Spleen (tissue), 11 donors: ENCODE measurements at regions not wholly inside any gene's neighbourhood (a gene's known extent, or its start where the extent isn't known, plus 50 kb on each side); places are given as distances from the start of the nearest gene placed in this dataset.

Experiments
- DNase-seq: peaks from one replicate; pipeline ENCODE4 v3.0.0-alpha.2; 2020
- H3K27ac ChIP-seq, 8 donors: fragments of 200-600 bp; sonication (generic) in 7 of 8; 1 replicate in 4 of 8; 2 replicates in 4 of 8; pipeline versions ENCODE4 v1.5.0 to v1.8.0; 2016 to 2021; ENCODE audit warnings: inconsistent platforms in 4 of 8, mild to moderate bottlenecking in 4 of 8, moderate library complexity in 1 of 8
- H3K27me3 ChIP-seq, 7 donors: fragments of 200-600 bp; sonication (generic) in 6 of 7; replicated peaks in 1 of 7; 1 replicate in 4 of 7; 2 replicates in 3 of 7; pipeline versions ENCODE4 v1.5.0 to v1.8.0; 2016 to 2021; ENCODE audit warnings: inconsistent platforms in 3 of 7, mild to moderate bottlenecking in 1 of 7
- H3K36me3 ChIP-seq, 6 donors: fragments of 200-600 bp; sonication (generic) in 5 of 6; 1 replicate in 4 of 6; 2 replicates in 2 of 6; pipeline versions ENCODE4 v1.5.0 to v1.8.0; 2016 to 2021; ENCODE audit warnings: inconsistent platforms in 2 of 6
- H3K4me1 ChIP-seq, 6 donors: fragments of 200-600 bp; sonication (generic) in 5 of 6; 1 replicate in 3 of 6; 2 replicates in 3 of 6; pipeline versions ENCODE4 v1.5.0 to v1.8.0; 2016 to 2021; ENCODE audit warnings: inconsistent platforms in 3 of 6
- H3K4me3 ChIP-seq, 8 donors: fragments of 200-600 bp; sonication (generic) in 7 of 8; 1 replicate in 4 of 8; 2 replicates in 4 of 8; pipeline versions ENCODE4 v1.5.0 to v1.8.0; 2016 to 2021; ENCODE audit warnings: inconsistent platforms in 4 of 8, mild to moderate bottlenecking in 4 of 8, moderate library complexity in 2 of 8
- H3K9me3 ChIP-seq, 8 donors: fragments of 200-600 bp; sonication (generic) in 7 of 8; 1 replicate in 4 of 8; 2 replicates in 4 of 8; pipeline versions ENCODE4 v1.5.0 to v1.8.0; 2016 to 2021; ENCODE audit warnings: inconsistent platforms in 4 of 8
- POLR2A ChIP-seq, 3 donors: fragments of 450-650 bp; IDR thresholded peaks; one replicate each; pipeline ENCODE4 v1.5.1; 2017; ENCODE audit warnings: antibody characterized with exemption in 3 of 3, mild to moderate bottlenecking in 1 of 3
- POLR2AphosphoS5 ChIP-seq, 3 donors: sonication (generic); formaldehyde crosslinking; IDR thresholded peaks; one replicate each; pipeline ENCODE4 v1.5.1; 2017; ENCODE audit warnings: antibody characterized with exemption in 3 of 3
- WGBS, 5 donors: extraction: QIAGEN DNeasy Blood & Tissue Kit in 3 of 5; methylation state at CpG; one replicate each; pipeline versions ENCODE4 v1.1.5 to v1.1.7; 2013 to 2018; 5-methylcytosine and 5-hydroxymethylcytosine counted together
- intact Hi-C: fragments of 100-400 bp; cut with DNase I; formaldehyde crosslinking; loops from one replicate; pipeline ENCODE4 v1.15.0; 2023; ENCODE audit warnings: low total_unique reads
- TF ChIP-seq, protein P1 (sequence below), 11 experiments: fragments of 200-600 bp in 7 of 11; fragments of 450-650 bp in 4 of 11; sonication (generic) in 4 of 11; IDR thresholded peaks in 8 of 11; conservative IDR thresholded peaks in 3 of 11; 1 replicate in 7 of 11; 2 replicates in 4 of 11; pipeline versions ENCODE4 v1.4.0 to v1.8.0; 2016 to 2021; ENCODE audit warnings: antibody characterized with exemption in 11 of 11, inconsistent platforms in 4 of 11, mild to moderate bottlenecking in 1 of 11
- donor health status: healthy with polysubstance abuse.
- donor health status: DM: no; HTN: no; CAD: no; lungs with moderate emphysema.
- donor health status: DM: no; HTN: no; CAD: no.
- donor health status: Bipolar disorder and iron deficiency.
- donor health status: healthy.
- donor health status: DM: no; HTN: no; CAD: no.
- donor health status: DM: yes; HTN: yes; CAD: no.

DNA sequence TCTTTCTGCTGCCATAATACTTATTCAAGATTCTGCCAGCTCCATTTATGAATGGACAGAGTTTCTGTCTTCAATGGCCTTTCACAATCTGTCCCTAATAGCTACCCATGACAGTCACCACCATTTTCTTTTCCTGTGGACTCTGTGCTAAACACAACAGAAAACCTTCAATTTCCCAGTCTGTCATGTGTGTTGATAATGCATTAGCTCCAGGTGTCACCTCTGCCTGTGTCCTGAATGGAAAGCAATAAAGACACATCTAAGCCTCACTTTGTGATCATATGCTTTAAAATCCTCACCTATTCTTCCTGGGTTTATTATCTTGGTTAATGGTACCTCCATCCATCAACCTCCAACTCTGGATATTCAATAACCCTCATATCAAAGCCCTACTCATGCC lies 772.2 kb downstream of the DCDC2C start:
- no peak overlapping the region for H3K4me3 ChIP-seq
- no peak for TF ChIP-seq POLR2A (IDR thresholded peaks at IDR 0.05)
- TF ChIP-seq, protein P1, sequence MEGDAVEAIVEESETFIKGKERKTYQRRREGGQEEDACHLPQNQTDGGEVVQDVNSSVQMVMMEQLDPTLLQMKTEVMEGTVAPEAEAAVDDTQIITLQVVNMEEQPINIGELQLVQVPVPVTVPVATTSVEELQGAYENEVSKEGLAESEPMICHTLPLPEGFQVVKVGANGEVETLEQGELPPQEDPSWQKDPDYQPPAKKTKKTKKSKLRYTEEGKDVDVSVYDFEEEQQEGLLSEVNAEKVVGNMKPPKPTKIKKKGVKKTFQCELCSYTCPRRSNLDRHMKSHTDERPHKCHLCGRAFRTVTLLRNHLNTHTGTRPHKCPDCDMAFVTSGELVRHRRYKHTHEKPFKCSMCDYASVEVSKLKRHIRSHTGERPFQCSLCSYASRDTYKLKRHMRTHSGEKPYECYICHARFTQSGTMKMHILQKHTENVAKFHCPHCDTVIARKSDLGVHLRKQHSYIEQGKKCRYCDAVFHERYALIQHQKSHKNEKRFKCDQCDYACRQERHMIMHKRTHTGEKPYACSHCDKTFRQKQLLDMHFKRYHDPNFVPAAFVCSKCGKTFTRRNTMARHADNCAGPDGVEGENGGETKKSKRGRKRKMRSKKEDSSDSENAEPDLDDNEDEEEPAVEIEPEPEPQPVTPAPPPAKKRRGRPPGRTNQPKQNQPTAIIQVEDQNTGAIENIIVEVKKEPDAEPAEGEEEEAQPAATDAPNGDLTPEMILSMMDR (IDR thresholded peaks at IDR 0.05 in 8 of 11, conservative IDR thresholded peaks at IDR 0.05 in 3 of 11), result no peak
- no peak for TF ChIP-seq POLR2AphosphoS5 (IDR thresholded peaks at IDR 0.05)
- intact Hi-C loops, result no loop called here
- peaks cover 0 to 24% (median 1%) of the 10 kb centered on the region in 8 donors for H3K9me3 ChIP-seq
- H3K27me3 ChIP-seq, result no peaks in the 10 kb centered on the region
- DNase-seq, result no peak
- H3K36me3 ChIP-seq, result no peaks in the 10 kb centered on the region
- no peaks in the 10 kb centered on the region for H3K4me1 ChIP-seq
- H3K27ac ChIP-seq, result no peak overlapping the region

DNA sequence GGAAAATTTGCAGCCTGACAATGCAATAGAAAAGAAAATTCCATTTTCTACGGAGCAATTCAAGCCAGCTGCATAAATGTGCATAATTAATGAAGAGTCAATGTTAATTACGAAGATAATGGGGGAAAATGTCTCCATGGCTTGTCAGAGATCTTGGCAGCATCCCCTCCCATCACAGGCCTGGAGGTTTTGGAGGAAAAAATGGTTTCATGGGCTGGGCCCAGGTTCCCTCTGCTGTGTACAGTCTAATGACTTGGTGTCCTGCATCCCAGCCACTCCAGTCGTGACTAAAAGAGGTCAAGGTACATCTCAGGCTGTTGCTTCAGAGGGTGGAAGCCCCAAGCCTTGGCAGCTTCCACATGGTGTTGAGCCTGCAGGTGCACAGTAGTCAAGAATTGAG lies 779.7 kb downstream of the DCDC2C start:
- Histone ChIP-seq H3K36me3 (no peaks in the 10 kb centered on the region), H3K27ac (no peak overlapping the region), H3K9me3 (peaks cover 0 to 63% (median 20%) of the 10 kb centered on the region in 8 donors), H3K27me3 (no peaks in the 10 kb centered on the region), H3K4me1 (no peaks in the 10 kb centered on the region), H3K4me3 (no peak overlapping the region)
- no peak for DNase-seq
- no peak for TF ChIP-seq POLR2A (IDR thresholded peaks at IDR 0.05)
- TF ChIP-seq, protein P1 (IDR thresholded peaks at IDR 0.05 in 8 of 11, conservative IDR thresholded peaks at IDR 0.05 in 3 of 11), result no peak
- TF ChIP-seq POLR2AphosphoS5 (IDR thresholded peaks at IDR 0.05), result no peak
- intact Hi-C loops, result no loop called here
- 47 to 65% (median 57%) methylated on average over 3 of the region's 3 CpGs for WGBS, 5 donors

DNA sequence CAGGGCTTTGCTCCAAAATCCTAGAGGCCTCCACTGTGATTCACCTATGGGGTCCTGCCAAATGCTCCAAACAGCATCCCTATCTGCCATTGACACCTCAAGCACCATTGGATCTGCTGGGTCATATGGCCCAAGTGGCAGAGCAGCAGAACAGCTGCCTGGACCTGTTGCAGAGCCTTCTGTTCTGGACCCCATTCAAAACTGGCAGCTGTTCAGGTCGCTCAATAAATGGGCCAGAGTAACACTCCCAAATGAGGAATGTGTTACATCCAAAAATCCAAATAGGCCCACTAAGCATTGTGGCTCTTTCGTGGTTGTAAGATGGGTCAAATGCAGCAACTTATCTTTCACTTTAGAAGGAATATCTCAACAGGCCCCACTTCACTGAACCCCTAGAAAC lies 783.6 kb downstream of the DCDC2C start:
- Histone ChIP-seq H3K4me1 (no peaks in the 10 kb centered on the region), H3K4me3 (no peak overlapping the region), H3K36me3 (no peaks in the 10 kb centered on the region), H3K27me3 (no peaks in the 10 kb centered on the region), H3K9me3 (peaks cover 0 to 61% (median 14%) of the 10 kb centered on the region in 8 donors), H3K27ac (no peak overlapping the region)
- 54 to 94% (median 60%) methylated on average over 2 of the region's 2 CpGs for WGBS, 5 donors
- TF ChIP-seq, protein P1 (IDR thresholded peaks at IDR 0.05 in 8 of 11, conservative IDR thresholded peaks at IDR 0.05 in 3 of 11), result no peak
- TF ChIP-seq POLR2A (IDR thresholded peaks at IDR 0.05) (no peak), POLR2AphosphoS5 (IDR thresholded peaks at IDR 0.05) (no peak)
- no peak for DNase-seq
- intact Hi-C loops, result no loop called here

DNA sequence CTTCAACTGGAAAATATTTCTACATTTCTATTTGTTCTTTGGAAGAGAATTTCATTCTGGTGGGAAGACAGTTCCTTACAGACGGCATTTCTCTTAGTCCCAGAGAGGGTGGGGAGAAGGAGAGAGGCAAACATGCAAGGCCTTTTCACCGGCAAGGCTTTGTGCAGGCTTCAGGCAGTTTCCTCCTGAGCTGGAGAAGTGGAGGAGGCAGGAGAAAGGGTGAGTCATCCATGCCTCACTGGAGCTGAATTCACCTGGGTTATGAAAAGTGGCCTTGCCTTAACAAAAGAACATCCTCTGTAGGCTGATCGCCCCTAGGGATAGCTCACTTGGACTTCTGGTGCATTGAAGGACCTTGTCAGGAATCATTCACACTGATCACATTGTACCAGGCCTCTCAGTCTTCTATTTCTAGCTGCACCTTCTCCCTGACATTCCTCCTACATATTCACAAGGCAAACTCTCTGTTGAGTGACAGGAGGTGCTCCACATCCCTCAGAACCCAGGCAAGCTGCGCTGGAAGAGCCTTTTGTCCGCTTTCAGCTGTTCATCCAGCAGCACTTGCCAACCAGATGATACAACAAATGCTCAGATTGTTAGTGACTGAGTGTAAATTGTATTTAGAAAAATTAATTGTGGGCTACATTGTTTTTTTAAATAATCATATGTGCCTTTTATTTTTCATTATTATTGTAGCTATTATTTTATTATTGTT lies 796.1 kb downstream of the DCDC2C start:
- no peak for TF ChIP-seq POLR2AphosphoS5 (IDR thresholded peaks at IDR 0.05)
- no peak for TF ChIP-seq POLR2A (IDR thresholded peaks at IDR 0.05)
- TF ChIP-seq, protein P1 (IDR thresholded peaks at IDR 0.05 in 8 of 11, conservative IDR thresholded peaks at IDR 0.05 in 3 of 11), result no peak
- intact Hi-C loops, result no loop called here
- no peak overlapping the region for H3K27ac ChIP-seq

More for the DNA sequence above, 796.1 kb downstream of the DCDC2C start:
- Histone ChIP-seq H3K4me3 (no peak overlapping the region), H3K36me3 (no peaks in the 10 kb centered on the region), H3K27me3 (no peaks in the 10 kb centered on the region), H3K4me1 (no peaks in the 10 kb centered on the region), H3K9me3 (peaks cover 0 to 5% (median 0%) of the 10 kb centered on the region in 8 donors)
- no peak for DNase-seq
- 82 to 89% (median 85%) methylated on average over 5 of the region's 5 CpGs for WGBS, 5 donors
